Fibroblast of villous mesenchyme (primary cell): ENCODE measurements at regions not wholly inside any gene's neighbourhood (a gene's known extent, or its start where the extent isn't known, plus 50 kb on each side); places are given as distances from the start of the nearest gene placed in this dataset.

Experiments used
- DNase-seq: peaks from one replicate; pipeline ENCODE4 v3.0.0-alpha.2; 2010; ENCODE audit warnings: low read depth
- H3K4me3 ChIP-seq: 2 replicates; pipeline ENCODE4 v1.5.1; 2011; ENCODE audit warnings: low read depth, mild to moderate bottlenecking, low read length
- TF ChIP-seq, protein P1 (sequence below): IDR thresholded peaks from 2 replicates; pipeline ENCODE4 v1.5.1; 2012; ENCODE audit warnings: low read depth, mild to moderate bottlenecking, low read length; ENCODE audit not compliant: insufficient read depth

- no peak overlapping the region for H3K4me3 ChIP-seq
These were observed 93.6 kb upstream of the WASF3 start for GRCh38 chr13:26463848-26464247.

GRCh38 chr13:26465514-26465913 is 92.0 kb upstream of the WASF3 start:
- DNase-seq = no peak
- TF ChIP-seq, protein P1, sequence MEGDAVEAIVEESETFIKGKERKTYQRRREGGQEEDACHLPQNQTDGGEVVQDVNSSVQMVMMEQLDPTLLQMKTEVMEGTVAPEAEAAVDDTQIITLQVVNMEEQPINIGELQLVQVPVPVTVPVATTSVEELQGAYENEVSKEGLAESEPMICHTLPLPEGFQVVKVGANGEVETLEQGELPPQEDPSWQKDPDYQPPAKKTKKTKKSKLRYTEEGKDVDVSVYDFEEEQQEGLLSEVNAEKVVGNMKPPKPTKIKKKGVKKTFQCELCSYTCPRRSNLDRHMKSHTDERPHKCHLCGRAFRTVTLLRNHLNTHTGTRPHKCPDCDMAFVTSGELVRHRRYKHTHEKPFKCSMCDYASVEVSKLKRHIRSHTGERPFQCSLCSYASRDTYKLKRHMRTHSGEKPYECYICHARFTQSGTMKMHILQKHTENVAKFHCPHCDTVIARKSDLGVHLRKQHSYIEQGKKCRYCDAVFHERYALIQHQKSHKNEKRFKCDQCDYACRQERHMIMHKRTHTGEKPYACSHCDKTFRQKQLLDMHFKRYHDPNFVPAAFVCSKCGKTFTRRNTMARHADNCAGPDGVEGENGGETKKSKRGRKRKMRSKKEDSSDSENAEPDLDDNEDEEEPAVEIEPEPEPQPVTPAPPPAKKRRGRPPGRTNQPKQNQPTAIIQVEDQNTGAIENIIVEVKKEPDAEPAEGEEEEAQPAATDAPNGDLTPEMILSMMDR = no peak
- H3K4me3 ChIP-seq = no peak overlapping the region

More at GRCh38 chr13:26463848-26464247, 93.6 kb upstream of the WASF3 start:
- TF ChIP-seq, protein P1 = no peak
- no peak for DNase-seq

DNA sequence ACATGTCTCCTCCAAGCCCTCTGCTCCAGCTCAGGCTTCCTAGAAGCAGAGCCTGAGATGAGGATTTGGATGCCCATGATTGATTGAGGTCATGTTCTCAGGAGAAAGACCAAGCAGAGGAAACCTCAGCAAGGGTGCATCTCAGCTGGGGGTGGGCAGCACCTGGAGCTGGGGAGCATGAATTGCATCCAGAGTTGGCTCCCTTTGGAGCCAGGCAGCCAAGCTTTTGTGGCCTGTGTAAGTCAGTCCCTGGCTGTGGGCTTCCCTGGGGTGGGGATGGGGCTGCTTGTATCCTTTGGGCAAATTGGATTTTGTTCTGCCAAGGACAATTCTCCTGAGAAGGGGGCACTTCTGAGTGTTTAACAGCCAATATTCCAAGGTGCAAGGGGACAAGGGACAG is 91.5 kb upstream of the WASF3 start:
- DNase-seq = no peak
- no peak overlapping the region for H3K4me3 ChIP-seq
- TF ChIP-seq, protein P1 = no peak

GRCh38 chr13:26468265-26468801 is 89.2 kb upstream of the WASF3 start:
- TF ChIP-seq, protein P1 = no peak
- no peak overlapping the region for H3K4me3 ChIP-seq
- no peak for DNase-seq

- DNase-seq = no peak
- TF ChIP-seq, protein P1 = no peak
- H3K4me3 ChIP-seq = no peak overlapping the region
These were observed 87.9 kb upstream of the WASF3 start for GRCh38 chr13:26469602-26470001.

DNA sequence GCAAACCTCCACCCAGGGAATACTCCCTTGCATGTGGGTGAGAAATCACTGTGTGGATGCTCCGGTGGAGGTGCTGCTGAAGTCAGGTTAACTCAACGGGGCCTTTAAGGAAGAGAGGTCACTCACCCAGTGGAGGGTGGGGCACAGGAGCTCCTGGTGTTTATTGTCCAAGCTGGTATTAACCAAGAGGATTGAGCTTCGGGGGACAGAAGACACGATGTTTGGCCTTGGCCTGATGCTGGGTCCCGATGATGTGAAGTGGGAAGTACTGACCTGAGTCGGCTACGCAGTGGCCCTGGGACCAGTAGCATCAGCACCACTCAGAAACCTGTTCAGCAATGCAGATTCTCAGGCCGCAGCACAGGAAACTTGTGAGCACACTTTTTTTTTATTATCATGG is 85.7 kb upstream of the WASF3 start:
- H3K4me3 ChIP-seq = no peak overlapping the region
- TF ChIP-seq, protein P1 = no peak
- DNase-seq = no peak

GRCh38 chr13:26473571-26474230 is 83.8 kb upstream of the WASF3 start:
- H3K4me3 ChIP-seq = no peak overlapping the region
- no peak for DNase-seq
- TF ChIP-seq, protein P1 = no peak
